ENCODE measurements at regions not wholly inside any gene's neighbourhood (a gene's known extent, or its start where the extent isn't known, plus 50 kb on each side); places are given as distances from the start of the nearest gene placed in this dataset.

DNA sequence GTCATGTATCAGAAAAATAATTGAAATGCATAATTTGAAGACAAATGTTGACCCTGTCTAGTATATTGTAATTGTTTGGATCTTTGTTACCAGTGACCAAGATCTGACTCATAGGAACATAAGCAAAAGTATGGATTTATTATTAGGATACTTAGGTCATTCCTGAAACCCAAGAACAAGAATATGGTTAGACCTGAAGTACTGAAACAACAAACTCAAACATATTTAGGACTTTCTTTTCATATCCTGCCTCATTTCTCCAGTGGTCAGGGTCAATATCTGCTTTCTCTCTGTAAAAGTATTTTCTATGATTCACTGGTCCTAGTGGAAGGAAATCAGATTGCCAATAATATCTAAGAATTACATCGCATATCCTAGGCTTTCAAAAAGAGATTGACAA is 1937.1 kb upstream of the WWC1 start:
- Histone ChIP-seq H3K4me1 (ENCODE audit: insufficient read depth, low read length, poor library complexity, severe bottlenecking) (no peaks in the 10 kb centered on the region), H3K4me3 (ENCODE audit: low read depth, low read length, poor library complexity, severe bottlenecking) (no peak overlapping the region), H3K4me2 (ENCODE audit: low read length) (no peak overlapping the region), H3K79me2 (ENCODE audit: insufficient read depth, low read depth, low read length) (no peaks in the 10 kb centered on the region), H3K9me3 (ENCODE audit: low read length) (no peaks in the 10 kb centered on the region), H2AFZ (ENCODE audit: low read length) (no peak overlapping the region), H4K20me1 (ENCODE audit: insufficient read depth, low read length) (no peaks in the 10 kb centered on the region), H3K9me2 (ENCODE audit: insufficient read depth, low read length) (no peaks in the 10 kb centered on the region), H3K36me3 (ENCODE audit: insufficient read depth, low read length) (no peaks in the 10 kb centered on the region), H3K27ac (ENCODE audit: low read depth, low read length, poor library complexity, severe bottlenecking) (no peak overlapping the region)
- ChIA-PET POLR2A (interaction anchor here (1.3 kb wide), 1 partner anchor 16 kb away, joined by 3 read pairs; no protein-coding TSS in a partner anchor), CTCF (ENCODE audit: unreplicated experiment) (no interaction called here)
- no peak for DNase-seq (ENCODE audit: low spot score)
- TF ChIP-seq, protein P1, sequence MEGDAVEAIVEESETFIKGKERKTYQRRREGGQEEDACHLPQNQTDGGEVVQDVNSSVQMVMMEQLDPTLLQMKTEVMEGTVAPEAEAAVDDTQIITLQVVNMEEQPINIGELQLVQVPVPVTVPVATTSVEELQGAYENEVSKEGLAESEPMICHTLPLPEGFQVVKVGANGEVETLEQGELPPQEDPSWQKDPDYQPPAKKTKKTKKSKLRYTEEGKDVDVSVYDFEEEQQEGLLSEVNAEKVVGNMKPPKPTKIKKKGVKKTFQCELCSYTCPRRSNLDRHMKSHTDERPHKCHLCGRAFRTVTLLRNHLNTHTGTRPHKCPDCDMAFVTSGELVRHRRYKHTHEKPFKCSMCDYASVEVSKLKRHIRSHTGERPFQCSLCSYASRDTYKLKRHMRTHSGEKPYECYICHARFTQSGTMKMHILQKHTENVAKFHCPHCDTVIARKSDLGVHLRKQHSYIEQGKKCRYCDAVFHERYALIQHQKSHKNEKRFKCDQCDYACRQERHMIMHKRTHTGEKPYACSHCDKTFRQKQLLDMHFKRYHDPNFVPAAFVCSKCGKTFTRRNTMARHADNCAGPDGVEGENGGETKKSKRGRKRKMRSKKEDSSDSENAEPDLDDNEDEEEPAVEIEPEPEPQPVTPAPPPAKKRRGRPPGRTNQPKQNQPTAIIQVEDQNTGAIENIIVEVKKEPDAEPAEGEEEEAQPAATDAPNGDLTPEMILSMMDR (conservative IDR thresholded peaks at IDR 0.05; ENCODE audit: low read length) = no peak
- no peak for TF ChIP-seq EZH2phosphoT487 (IDR thresholded peaks at IDR 0.05; ENCODE audit: borderline replicate concordance, low read depth, low read length)
- BruUV-seq (replicated peaks) = no TSS peak
- intact Hi-C loops (cut with micrococcal nuclease; ENCODE audit: unreplicated experiment) = no loop called here

DNA sequence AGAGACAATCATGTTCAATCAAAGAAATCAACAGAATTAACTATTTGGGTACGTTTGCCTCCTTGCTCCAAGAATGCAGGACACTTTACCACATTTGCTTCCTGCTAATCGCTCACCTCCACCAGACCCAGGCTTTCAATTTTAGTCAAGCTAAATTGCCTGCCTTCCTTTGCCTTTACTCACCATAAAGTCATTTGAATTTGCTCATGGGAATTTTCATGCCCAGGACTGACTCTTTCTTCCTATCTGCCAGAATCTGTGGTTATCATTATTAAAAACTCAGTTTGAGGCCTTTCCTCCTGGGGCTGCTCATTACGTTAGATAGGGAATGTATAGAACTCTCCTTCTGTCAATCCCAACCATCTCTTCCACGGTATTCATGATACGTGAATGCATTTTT is 1935.3 kb upstream of the WWC1 start:
- Histone ChIP-seq H3K9me3 (ENCODE audit: low read length) (no peaks in the 10 kb centered on the region), H3K36me3 (ENCODE audit: insufficient read depth, low read length) (no peaks in the 10 kb centered on the region), H3K9me2 (ENCODE audit: insufficient read depth, low read length) (no peaks in the 10 kb centered on the region), H3K4me3 (ENCODE audit: low read depth, low read length, poor library complexity, severe bottlenecking) (no peak overlapping the region), H3K4me1 (ENCODE audit: insufficient read depth, low read length, poor library complexity, severe bottlenecking) (no peaks in the 10 kb centered on the region), H2AFZ (ENCODE audit: low read length) (no peak overlapping the region), H3K27ac (ENCODE audit: low read depth, low read length, poor library complexity, severe bottlenecking) (no peak overlapping the region), H3K4me2 (ENCODE audit: low read length) (no peak overlapping the region), H3K79me2 (ENCODE audit: insufficient read depth, low read depth, low read length) (no peaks in the 10 kb centered on the region), H4K20me1 (ENCODE audit: insufficient read depth, low read length) (no peaks in the 10 kb centered on the region)
- ChIA-PET POLR2A (no interaction called here), CTCF (ENCODE audit: unreplicated experiment) (no interaction called here)
- BruUV-seq (replicated peaks) = no TSS peak
- no peak for DNase-seq (ENCODE audit: low spot score)
- TF ChIP-seq EZH2phosphoT487 (IDR thresholded peaks at IDR 0.05; ENCODE audit: borderline replicate concordance, low read depth, low read length) = no peak
- intact Hi-C loops (cut with micrococcal nuclease; ENCODE audit: unreplicated experiment) = no loop called here

DNA sequence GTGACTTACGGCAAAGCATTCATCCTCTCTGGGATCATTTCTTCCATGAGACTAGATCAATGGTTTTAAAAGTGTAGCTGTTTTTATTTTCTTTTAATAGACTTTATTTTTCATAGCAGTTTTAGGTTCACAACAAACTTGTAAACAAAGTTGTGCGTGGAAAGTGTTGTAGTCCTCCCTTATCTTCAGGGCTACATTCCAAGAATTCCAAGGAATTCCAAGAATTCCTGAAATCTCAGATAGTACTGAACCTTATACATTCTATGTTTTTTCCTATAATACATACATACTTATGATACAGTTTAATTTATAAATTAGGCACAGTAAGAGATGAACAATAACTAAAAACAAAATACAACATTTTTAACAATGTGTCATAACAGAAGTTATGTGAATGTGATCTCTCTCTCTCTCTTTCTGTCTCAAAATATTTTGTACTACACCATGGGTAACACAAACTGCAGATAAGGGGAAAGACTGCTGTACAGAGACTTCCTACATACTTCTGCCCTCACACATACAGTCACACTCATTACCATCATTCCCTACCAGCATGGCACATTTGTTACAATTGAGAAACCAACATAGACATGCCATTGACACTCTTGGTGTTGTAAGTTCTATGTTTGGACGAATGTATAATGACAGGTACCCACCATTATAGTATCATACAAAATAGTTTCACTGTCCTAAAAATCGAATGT is 1933.2 kb upstream of the WWC1 start:
- ChIA-PET CTCF (ENCODE audit: unreplicated experiment) (no interaction called here), POLR2A (no interaction called here)
- BruUV-seq (replicated peaks) = no TSS peak
- no peaks in the 10 kb centered on the region for H3K9me3 ChIP-seq (ENCODE audit: low read length)
- H3K79me2 ChIP-seq (ENCODE audit: insufficient read depth, low read depth, low read length) = no peaks in the 10 kb centered on the region
- no peak overlapping the region for H3K4me2 ChIP-seq (ENCODE audit: low read length)
- H3K4me1 ChIP-seq (ENCODE audit: insufficient read depth, low read length, poor library complexity, severe bottlenecking) = no peaks in the 10 kb centered on the region
- DNase-seq (ENCODE audit: low spot score) = no peak
- H4K20me1 ChIP-seq (ENCODE audit: insufficient read depth, low read length) = no peaks in the 10 kb centered on the region
- H2AFZ ChIP-seq (ENCODE audit: low read length) = no peak overlapping the region
- no peaks in the 10 kb centered on the region for H3K36me3 ChIP-seq (ENCODE audit: insufficient read depth, low read length)
- H3K4me3 ChIP-seq (ENCODE audit: low read depth, low read length, poor library complexity, severe bottlenecking) = no peak overlapping the region
- intact Hi-C loops (cut with micrococcal nuclease; ENCODE audit: unreplicated experiment) = no loop called here
- no peak overlapping the region for H3K27ac ChIP-seq (ENCODE audit: low read depth, low read length, poor library complexity, severe bottlenecking)
- H3K9me2 ChIP-seq (ENCODE audit: insufficient read depth, low read length) = no peaks in the 10 kb centered on the region
- TF ChIP-seq EZH2phosphoT487 (IDR thresholded peaks at IDR 0.05; ENCODE audit: borderline replicate concordance, low read depth, low read length) = no peak
- TF ChIP-seq, protein P1 (conservative IDR thresholded peaks at IDR 0.05; ENCODE audit: low read length) = no peak
